AG10803 (cell line): ENCODE measurements at regions not wholly inside any gene's neighbourhood (a gene's known extent, or its start where the extent isn't known, plus 50 kb on each side); places are given as distances from the start of the nearest gene placed in this dataset.

Experiments
- DNase-seq: peaks from one replicate; pipeline ENCODE4 v3.0.0; 2010; ENCODE audit warnings: low read depth
- H3K4me3 ChIP-seq: 2 replicates; pipeline ENCODE4 v1.5.1; 2011; ENCODE audit warnings: mild to moderate bottlenecking, low read length, control low read depth
- CTCF ChIP-seq: conservative IDR thresholded peaks from 2 replicates; pipeline ENCODE4 v1.5.1; 2011; ENCODE audit warnings: mild to moderate bottlenecking, low read length, control low read depth, inconsistent platforms

DNA sequence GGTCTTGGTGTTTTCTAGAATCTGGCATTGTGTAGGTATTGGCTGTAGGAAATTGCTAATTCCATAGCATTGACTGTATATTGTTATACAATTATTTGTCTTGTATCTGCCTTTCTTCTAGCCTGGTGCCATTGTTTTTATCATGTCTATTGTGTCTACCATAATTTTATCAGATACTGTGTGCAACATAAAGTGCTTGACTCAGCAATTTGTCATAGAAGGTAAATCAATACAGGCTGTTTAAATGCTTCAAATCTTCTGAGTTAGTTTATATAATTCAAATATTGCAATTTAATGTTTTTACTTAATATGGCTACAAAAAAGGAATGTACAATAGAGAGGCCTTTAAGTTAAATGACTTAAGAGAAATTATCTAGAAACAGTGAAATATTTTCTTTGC, 263.3 kb upstream of the UGT8 start:
- DNase-seq, result no peak
- no peak for TF ChIP-seq CTCF
- H3K4me3 ChIP-seq, result no peak overlapping the region

DNA sequence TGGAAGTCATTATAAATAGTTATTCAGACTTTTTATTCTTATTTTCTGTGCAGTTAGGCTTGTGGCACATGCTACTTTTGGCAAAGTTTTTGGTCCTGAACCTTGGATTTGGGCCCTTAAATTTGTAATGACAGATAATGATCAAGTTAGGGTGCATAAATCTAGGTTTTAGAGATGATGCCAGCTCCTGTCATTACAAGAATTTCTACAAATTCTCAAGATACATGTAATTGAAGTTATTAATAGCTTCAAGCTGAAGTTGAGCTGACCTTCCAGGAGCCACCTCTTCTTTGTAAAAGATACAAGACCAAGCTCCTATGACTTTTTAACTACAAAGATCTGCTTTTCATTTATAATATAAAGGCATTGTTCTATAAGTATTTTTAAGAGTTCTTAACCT, 255.6 kb upstream of the UGT8 start:
- no peak for DNase-seq
- no peak overlapping the region for H3K4me3 ChIP-seq
- TF ChIP-seq CTCF, result no peak

GRCh38 chr4:114349543-114350175, 248.9 kb upstream of the UGT8 start:
- DNase-seq, result no peak
- TF ChIP-seq CTCF, result no peak
- no peak overlapping the region for H3K4me3 ChIP-seq

DNA sequence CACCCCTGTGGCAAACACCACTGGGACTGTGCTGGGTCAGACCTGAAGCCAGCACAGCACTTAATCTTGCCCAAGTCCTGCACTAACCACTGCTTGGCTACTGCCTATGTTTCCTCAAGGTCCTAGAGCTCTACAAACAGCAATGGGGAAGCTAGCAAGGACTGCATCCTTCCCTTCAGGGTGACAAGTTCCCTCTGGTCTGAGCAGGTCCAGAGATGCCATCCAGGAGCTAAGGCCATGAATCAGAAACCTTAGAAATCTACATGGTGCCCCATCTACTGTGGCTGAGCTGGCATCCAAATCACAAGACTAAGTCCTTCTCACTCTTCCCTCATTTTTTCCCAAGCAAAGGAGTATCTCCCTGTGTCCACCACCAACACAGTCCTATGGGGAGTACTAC, 239.7 kb upstream of the UGT8 start:
- TF ChIP-seq CTCF, result no peak
- DNase-seq, result no peak
- no peak overlapping the region for H3K4me3 ChIP-seq

DNA sequence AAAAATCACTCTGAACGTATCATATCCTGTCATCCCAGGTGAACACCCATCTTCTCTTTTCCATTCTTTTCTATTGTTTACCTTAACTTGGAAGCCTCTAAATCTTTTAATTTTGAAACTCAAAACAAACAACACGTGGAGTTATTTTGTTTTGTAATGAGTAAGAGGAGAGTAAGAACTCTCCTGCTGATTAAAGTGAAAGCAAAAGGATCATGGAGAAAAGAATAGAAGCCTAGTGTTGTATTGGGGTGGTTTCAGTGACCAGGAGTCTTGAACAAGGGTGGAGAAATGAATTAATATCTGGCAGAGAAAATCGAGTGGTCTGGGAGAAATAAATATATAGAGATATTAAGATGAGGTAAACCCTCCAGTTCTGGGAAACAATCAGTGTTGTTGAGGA, 237.4 kb upstream of the UGT8 start:
- no peak for TF ChIP-seq CTCF
- no peak overlapping the region; the same call in 1 of the 2 replicates for H3K4me3 ChIP-seq
- DNase-seq, result peak; percentile 12

DNA sequence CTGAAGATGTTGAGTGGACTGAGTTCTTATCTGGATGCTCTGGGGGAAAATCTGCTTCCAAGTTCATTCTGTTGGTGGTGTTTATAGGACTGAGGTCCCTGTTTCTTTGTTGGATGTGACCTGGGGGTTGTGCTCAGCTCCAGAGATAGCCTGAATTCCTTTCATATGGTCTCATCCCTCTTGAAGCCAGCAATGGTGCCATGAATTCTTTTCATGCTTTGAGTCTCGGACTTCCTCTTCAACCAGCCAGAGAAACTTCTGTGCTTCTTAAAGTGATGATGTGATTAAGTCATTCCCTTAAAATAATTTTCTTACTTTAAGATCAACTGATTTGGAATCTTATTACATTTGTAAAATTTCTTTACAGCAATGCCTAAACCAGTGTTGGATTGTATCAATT, 233.8 kb upstream of the UGT8 start:
- peak; percentile 92 for DNase-seq
- H3K4me3 ChIP-seq, result peak overlapping the region; percentile 21
- TF ChIP-seq CTCF, result no peak

DNA sequence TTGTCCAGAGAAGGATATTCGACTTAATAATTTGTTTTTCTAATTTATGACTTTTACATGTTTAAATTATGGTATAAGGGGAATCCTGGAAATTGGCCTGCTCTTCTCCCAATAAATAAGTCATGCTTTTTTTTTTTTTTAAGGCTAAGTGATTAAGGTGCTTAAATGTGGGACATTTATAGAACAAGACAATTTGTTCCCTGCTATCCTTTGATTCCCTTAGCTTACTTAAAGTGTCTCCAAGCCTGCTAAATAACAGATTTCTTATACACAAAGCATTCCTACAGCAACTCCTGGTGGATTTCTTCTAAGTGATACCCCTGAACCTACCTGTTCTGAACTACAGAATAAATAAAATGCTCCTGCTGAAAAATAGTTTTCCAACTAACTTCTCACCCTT, 233.0 kb upstream of the UGT8 start:
- no peak overlapping the region for H3K4me3 ChIP-seq
- DNase-seq, result no peak
- TF ChIP-seq CTCF, result no peak
